ENCODE measurements at regions not wholly inside any gene's neighbourhood (a gene's known extent, or its start where the extent isn't known, plus 50 kb on each side); places are given as distances from the start of the nearest gene placed in this dataset.

DNA sequence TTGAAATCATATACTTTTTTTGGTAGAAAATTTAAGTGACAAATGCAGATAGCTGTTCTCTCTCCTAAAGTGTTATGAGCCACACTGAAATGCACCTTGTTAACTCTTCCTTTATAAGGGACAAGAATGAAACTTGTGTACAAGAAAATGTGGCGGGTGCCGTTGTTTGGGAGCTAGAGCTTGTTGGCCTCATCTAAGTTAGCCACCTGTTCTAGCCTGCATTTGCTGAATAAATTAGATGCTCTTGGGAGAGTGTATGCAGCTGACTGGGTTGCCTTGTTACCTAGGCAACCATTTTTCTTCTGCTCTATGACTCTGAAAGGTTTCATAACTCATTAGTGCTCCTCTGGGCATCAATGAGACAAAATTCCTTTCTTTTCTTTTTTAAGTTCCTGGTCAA lies 174.3 kb downstream of the TAF11L14 start:
- Histone ChIP-seq H3K36me3 (no peaks in the 10 kb centered on the region), H3K9me3 (no peaks in the 10 kb centered on the region), H3K27ac (no peak overlapping the region), H3K4me1 (no peaks in the 10 kb centered on the region), H3K27me3 (no peaks in the 10 kb centered on the region), H3K4me3 (no peak overlapping the region)
- TF ChIP-seq, protein P1, sequence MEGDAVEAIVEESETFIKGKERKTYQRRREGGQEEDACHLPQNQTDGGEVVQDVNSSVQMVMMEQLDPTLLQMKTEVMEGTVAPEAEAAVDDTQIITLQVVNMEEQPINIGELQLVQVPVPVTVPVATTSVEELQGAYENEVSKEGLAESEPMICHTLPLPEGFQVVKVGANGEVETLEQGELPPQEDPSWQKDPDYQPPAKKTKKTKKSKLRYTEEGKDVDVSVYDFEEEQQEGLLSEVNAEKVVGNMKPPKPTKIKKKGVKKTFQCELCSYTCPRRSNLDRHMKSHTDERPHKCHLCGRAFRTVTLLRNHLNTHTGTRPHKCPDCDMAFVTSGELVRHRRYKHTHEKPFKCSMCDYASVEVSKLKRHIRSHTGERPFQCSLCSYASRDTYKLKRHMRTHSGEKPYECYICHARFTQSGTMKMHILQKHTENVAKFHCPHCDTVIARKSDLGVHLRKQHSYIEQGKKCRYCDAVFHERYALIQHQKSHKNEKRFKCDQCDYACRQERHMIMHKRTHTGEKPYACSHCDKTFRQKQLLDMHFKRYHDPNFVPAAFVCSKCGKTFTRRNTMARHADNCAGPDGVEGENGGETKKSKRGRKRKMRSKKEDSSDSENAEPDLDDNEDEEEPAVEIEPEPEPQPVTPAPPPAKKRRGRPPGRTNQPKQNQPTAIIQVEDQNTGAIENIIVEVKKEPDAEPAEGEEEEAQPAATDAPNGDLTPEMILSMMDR (IDR thresholded peaks at IDR 0.05): no peak
- intact Hi-C loops (cut with DNase I): no loop called here
- DNase-seq (ENCODE audit: low spot score in 2 of 2): no peak

DNA sequence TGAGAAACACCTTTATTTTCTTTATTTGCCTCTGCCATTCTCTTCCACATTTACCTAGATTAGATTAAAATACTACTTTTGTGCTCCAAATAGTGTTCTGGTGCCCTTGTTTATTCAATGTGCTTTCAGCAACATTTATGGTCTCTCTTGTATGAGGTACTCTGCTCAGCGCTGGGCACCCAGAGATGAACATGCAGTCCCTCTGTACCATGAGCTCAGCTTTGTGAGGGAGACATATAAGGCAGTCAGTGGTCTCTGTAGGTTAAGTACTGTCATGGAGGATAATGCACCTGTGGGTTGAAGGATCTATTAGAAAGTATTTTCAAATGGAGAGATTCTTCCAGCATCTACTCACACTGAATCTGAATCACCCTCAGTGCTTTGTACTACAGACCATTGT lies 176.5 kb downstream of the TAF11L14 start:
- Histone ChIP-seq H3K27ac (no peak overlapping the region), H3K27me3 (no peaks in the 10 kb centered on the region), H3K4me3 (no peak overlapping the region), H3K9me3 (no peaks in the 10 kb centered on the region), H3K36me3 (no peaks in the 10 kb centered on the region), H3K4me1 (no peaks in the 10 kb centered on the region)
- TF ChIP-seq, protein P1 (IDR thresholded peaks at IDR 0.05): no peak
- DNase-seq (ENCODE audit: low spot score in 2 of 2): no peak
- intact Hi-C loops (cut with DNase I): no loop called here

DNA sequence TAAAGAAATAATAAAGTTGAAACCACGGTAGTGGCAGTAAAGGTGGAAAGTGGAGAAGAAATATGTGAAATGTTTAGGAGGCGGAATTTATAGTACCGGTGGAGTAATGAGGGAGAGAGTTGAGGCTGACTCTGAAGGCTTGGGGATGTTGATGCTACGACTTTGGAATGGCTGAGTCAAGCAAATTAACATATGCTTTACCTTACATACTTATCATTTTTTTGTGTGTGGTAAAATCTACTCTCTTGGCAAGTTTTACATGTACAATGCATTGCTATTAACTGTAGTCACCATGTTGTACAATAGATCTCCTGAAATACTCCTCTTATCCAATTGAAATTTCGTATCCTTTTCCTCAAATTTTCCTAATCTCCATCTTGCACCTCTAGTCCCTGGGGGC lies 179.0 kb downstream of the TAF11L14 start:
- H3K9me3 ChIP-seq: no peaks in the 10 kb centered on the region

DNA sequence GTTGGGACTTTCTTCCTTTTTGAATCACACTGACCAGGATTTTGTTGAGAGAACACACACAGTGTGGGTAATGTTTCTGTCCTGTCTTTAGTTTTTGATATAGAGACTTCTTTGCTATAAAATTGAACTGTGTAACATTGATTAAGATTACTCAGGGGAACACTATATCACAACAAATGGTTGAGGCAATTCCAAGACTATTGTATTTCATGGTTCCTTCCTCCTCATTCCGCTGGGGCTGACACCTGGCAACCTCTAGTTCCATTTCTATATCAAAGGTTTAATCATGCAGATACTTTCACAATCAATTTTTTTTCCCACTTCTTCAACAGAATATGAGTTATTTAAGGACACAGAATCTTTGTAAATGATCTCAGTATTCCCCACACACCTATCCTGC lies 182.2 kb downstream of the TAF11L14 start:
- no peak overlapping the region for H3K4me3 ChIP-seq
- H3K9me3 ChIP-seq: no peaks in the 10 kb centered on the region
- DNase-seq (ENCODE audit: low spot score in 2 of 2): no peak
- no peaks in the 10 kb centered on the region for H3K27me3 ChIP-seq
- TF ChIP-seq, protein P1 (IDR thresholded peaks at IDR 0.05): no peak
- H3K4me1 ChIP-seq: no peaks in the 10 kb centered on the region
- no peak overlapping the region for H3K27ac ChIP-seq
- no peaks in the 10 kb centered on the region for H3K36me3 ChIP-seq
- intact Hi-C loops (cut with DNase I): no loop called here

More for the DNA sequence above, 179.0 kb downstream of the TAF11L14 start:
- intact Hi-C loops (cut with DNase I): no loop called here
- Histone ChIP-seq H3K27me3 (no peaks in the 10 kb centered on the region), H3K27ac (no peak overlapping the region), H3K4me3 (no peak overlapping the region), H3K4me1 (no peaks in the 10 kb centered on the region), H3K36me3 (no peaks in the 10 kb centered on the region)
- no peak for DNase-seq (ENCODE audit: low spot score in 2 of 2)
- TF ChIP-seq, protein P1 (IDR thresholded peaks at IDR 0.05): no peak

DNA sequence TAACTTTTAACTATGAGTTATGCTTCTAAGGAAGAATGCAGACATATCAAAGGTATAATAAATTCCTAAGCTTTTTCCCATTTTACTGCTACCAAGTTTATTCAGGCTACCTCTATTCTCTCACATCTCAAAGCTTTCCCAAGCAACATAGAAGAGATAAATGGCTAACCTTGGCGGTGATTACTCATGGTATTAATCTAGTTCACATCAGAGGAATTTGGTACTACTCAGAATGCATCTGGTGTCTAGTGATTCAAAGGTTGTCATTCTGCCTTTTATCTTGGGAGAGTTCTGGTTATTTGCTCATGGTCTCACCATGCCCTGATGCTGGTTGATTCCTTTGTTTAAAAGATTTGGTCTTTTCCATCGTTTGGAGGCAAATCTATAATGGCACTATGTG lies 182.7 kb downstream of the TAF11L14 start:
- TF ChIP-seq, protein P1 (IDR thresholded peaks at IDR 0.05): no peak
- DNase-seq (ENCODE audit: low spot score in 2 of 2): no peak
- no peaks in the 10 kb centered on the region for H3K36me3 ChIP-seq
- intact Hi-C loops (cut with DNase I): no loop called here
- H3K27me3 ChIP-seq: no peaks in the 10 kb centered on the region
- no peak overlapping the region for H3K27ac ChIP-seq
- no peak overlapping the region for H3K4me3 ChIP-seq
- no peaks in the 10 kb centered on the region for H3K4me1 ChIP-seq
- H3K9me3 ChIP-seq: no peaks in the 10 kb centered on the region

DNA sequence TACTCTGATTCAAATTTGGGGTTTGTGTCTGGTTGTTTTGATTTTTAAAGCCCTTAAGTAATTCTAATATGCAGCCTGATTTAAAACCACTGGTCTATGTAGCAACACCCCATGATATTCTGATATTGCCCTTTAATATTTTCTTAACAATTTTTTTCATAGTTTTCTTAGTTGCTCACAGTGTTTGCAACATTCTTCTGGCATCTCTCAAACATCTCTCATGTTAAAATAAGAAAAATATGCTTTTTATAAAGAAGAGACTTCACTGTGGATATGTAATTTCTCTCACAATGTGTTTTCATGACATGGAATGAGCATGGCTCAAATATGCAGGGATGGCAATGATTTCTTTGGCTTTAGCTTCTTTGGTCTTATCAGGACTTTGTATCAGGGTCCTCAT lies 183.7 kb downstream of the TAF11L14 start:
- H3K27ac ChIP-seq: no peak overlapping the region
- no peaks in the 10 kb centered on the region for H3K36me3 ChIP-seq
- no peaks in the 10 kb centered on the region for H3K4me1 ChIP-seq
- intact Hi-C loops (cut with DNase I): no loop called here
- TF ChIP-seq, protein P1 (IDR thresholded peaks at IDR 0.05): no peak
- H3K9me3 ChIP-seq: no peaks in the 10 kb centered on the region
- no peak overlapping the region for H3K4me3 ChIP-seq
- DNase-seq (ENCODE audit: low spot score in 2 of 2): no peak
- no peaks in the 10 kb centered on the region for H3K27me3 ChIP-seq
